GM23338 (cell line): ENCODE measurements at regions not wholly inside any gene's neighbourhood (a gene's known extent, or its start where the extent isn't known, plus 50 kb on each side); places are given as distances from the start of the nearest gene placed in this dataset.

Experiments used
- ATAC-seq: fragments of 200-7000 bp; cut with Tn5 transposase; 3 replicates; pipeline ENCODE4 v1.9.1; 2020
- DNase-seq: peaks from one replicate; pipeline ENCODE4 v3.0.0-alpha.2; 2015; ENCODE audit warnings: low spot score
- H2AFZ ChIP-seq: fragments of 200-600 bp; sonication (generic); 2 replicates; pipeline ENCODE4 v1.8.0; 2016; ENCODE audit warnings: antibody characterized with exemption, mild to moderate bottlenecking, moderate library complexity
- H3F3A ChIP-seq: fragments of 200-600 bp; sonication (generic); replicated peaks from 2 replicates; pipeline ENCODE4 v1.8.0; 2017; ENCODE audit warnings: antibody characterized with exemption, mixed run types, low read depth
- H3K27ac ChIP-seq: fragments of 200-600 bp; sonication (generic); 2 replicates; pipeline ENCODE4 v1.6.1; 2016; ENCODE audit warnings: low read depth
- H3K27me3 ChIP-seq: fragments of 200-600 bp; sonication (generic); 2 replicates; pipeline ENCODE4 v1.8.0; 2016; ENCODE audit warnings: mild to moderate bottlenecking, mixed run types, moderate library complexity; ENCODE audit not compliant: insufficient read depth
- H3K36me3 ChIP-seq: fragments of 200-600 bp; sonication (generic); 2 replicates; pipeline ENCODE4 v1.8.0; 2016; ENCODE audit warnings: mild to moderate bottlenecking; ENCODE audit not compliant: insufficient read depth
- H3K4me1 ChIP-seq: fragments of 200-600 bp; sonication (generic); 2 replicates; pipeline ENCODE4 v1.8.0; 2016; ENCODE audit warnings: mild to moderate bottlenecking, moderate library complexity; ENCODE audit not compliant: insufficient read depth
- H3K4me2 ChIP-seq: fragments of 200-600 bp; sonication (generic); 2 replicates; pipeline ENCODE4 v1.7.1; 2017; ENCODE audit warnings: mixed run types
- H3K4me3 ChIP-seq: fragments of 200-600 bp; sonication (generic); 2 replicates; pipeline ENCODE4 v1.6.1; 2016; ENCODE audit warnings: mixed run types
- H3K79me2 ChIP-seq: fragments of 200-600 bp; sonication (generic); replicated peaks from 2 replicates; pipeline ENCODE4 v1.8.0; 2017; ENCODE audit warnings: mild to moderate bottlenecking; ENCODE audit not compliant: insufficient read depth
- H3K9me2 ChIP-seq: fragments of 200-600 bp; sonication (generic); 2 replicates; pipeline ENCODE4 v1.8.0; 2017; ENCODE audit not compliant: insufficient read depth
- H4K20me1 ChIP-seq: fragments of 200-600 bp; sonication (generic); replicated peaks from 2 replicates; pipeline ENCODE4 v1.8.0; 2017; ENCODE audit warnings: mild to moderate bottlenecking; ENCODE audit not compliant: insufficient read depth
- H3K27ac Mint-ChIP-seq: 2 replicates; pipeline ENCODE4 v1.8.0; 2020; ENCODE audit warnings: inconsistent platforms, mild to moderate bottlenecking, moderate library complexity, mixed read lengths
- H3K27me3 Mint-ChIP-seq: 3 replicates; pipeline ENCODE4 v1.8.0; 2022; ENCODE audit warnings: low read depth, mild to moderate bottlenecking, moderate library complexity, mixed read lengths, inconsistent platforms; ENCODE audit not compliant: insufficient read depth, poor library complexity
- H3K36me3 Mint-ChIP-seq: 3 replicates; pipeline ENCODE4 v1.8.0; 2021; ENCODE audit warnings: low read depth, mild to moderate bottlenecking, inconsistent platforms, moderate library complexity, mixed read lengths
- H3K4me1 Mint-ChIP-seq: 3 replicates; pipeline ENCODE4 v1.8.0; 2020; ENCODE audit warnings: mild to moderate bottlenecking, inconsistent platforms, mixed read lengths
- H3K4me3 Mint-ChIP-seq: 3 replicates; pipeline ENCODE4 v1.8.0; 2021; ENCODE audit warnings: moderate library complexity, mild to moderate bottlenecking, inconsistent platforms, mixed read lengths
- H3K9me3 Mint-ChIP-seq: 3 replicates; pipeline ENCODE4 v1.8.0; 2020; ENCODE audit warnings: moderate library complexity, mild to moderate bottlenecking, inconsistent platforms, mixed read lengths
- CREB1 ChIP-seq: fragments of 250-450 bp; sonication (Bioruptor Pico); IDR thresholded peaks from 2 replicates; pipeline ENCODE4 v1.5.0; 2020; ENCODE audit warnings: low read depth, mild to moderate bottlenecking, moderate library complexity
- CTCF ChIP-seq, 2 experiments: fragments of 200-600 bp in 1 of 2; sonication (generic) in 1 of 2; conservative IDR thresholded peaks; 2 replicates each; pipeline versions ENCODE4 v1.5.1 to v1.6.1; 2016 to 2017; ENCODE audit warnings: antibody characterized with exemption in 2 of 2, low read depth in 2 of 2, mild to moderate bottlenecking in 2 of 2, moderate library complexity in 1 of 2
- EZH2 ChIP-seq: fragments of 200-600 bp; sonication (generic); IDR thresholded peaks from one replicate; pipeline ENCODE4 v1.8.0; 2017; ENCODE audit warnings: antibody characterized with exemption, mild to moderate bottlenecking, low read depth; ENCODE audit not compliant: unreplicated experiment
- NANOG ChIP-seq: IDR thresholded peaks from 2 replicates; pipeline ENCODE4 v1.6.1; 2016; ENCODE audit warnings: antibody characterized with exemption, borderline replicate concordance
- POLR2AphosphoS5 ChIP-seq: IDR thresholded peaks from 2 replicates; pipeline ENCODE4 v1.6.1; 2016; ENCODE audit warnings: antibody characterized with exemption, low read depth
- REST ChIP-seq: IDR thresholded peaks from one replicate; pipeline ENCODE4 v1.6.1; 2018; ENCODE audit warnings: antibody characterized with exemption; ENCODE audit not compliant: unreplicated experiment
- STAT1 ChIP-seq: IDR thresholded peaks from one replicate; pipeline ENCODE4 v1.6.1; 2016; ENCODE audit warnings: antibody characterized with exemption; ENCODE audit not compliant: unreplicated experiment
- ZNF462 ChIP-seq: fragments of 250-450 bp; sonication (Bioruptor Pico); IDR thresholded peaks from 2 replicates; pipeline ENCODE4 v1.5.0; 2020; ENCODE audit warnings: mild to moderate bottlenecking, moderate library complexity

GRCh38 chr2:56015711-56016115 lies 92.1 kb upstream of the EFEMP1 start (continued):
- no peak for TF ChIP-seq ZNF462
- no peak for TF ChIP-seq POLR2AphosphoS5

- H2AFZ ChIP-seq = no peak overlapping the region
- H3K4me2 ChIP-seq = no peak overlapping the region
- ATAC-seq (no peak), DNase-seq (no peak)
- no peak for TF ChIP-seq NANOG
- TF ChIP-seq CTCF (conservative IDR thresholded peaks at IDR 0.05; ENCODE audit: low read depth in 2 of 2) = no peak
- no peak for TF ChIP-seq REST
- TF ChIP-seq EZH2 = no peak
- TF ChIP-seq STAT1 = no peak
- no peak for TF ChIP-seq CREB1 (CRISPR knock-in tag)
- no peaks in the 10 kb centered on the region for H3K4me1 ChIP-seq
- no peaks in the 10 kb centered on the region for H4K20me1 ChIP-seq
- no peak overlapping the region for H3K27ac Mint-ChIP-seq
- peaks cover 16% of the 10 kb centered on the region; the same call in 2 of the 3 replicates for H3K4me1 Mint-ChIP-seq
- H3K36me3 ChIP-seq = no peaks in the 10 kb centered on the region
- no peaks in the 10 kb centered on the region for H3F3A ChIP-seq
- H3K27me3 Mint-ChIP-seq = no peaks in the 10 kb centered on the region
- no peak overlapping the region for H3K4me3 Mint-ChIP-seq
- H3K9me3 Mint-ChIP-seq = no peaks in the 10 kb centered on the region
- H3K27me3 ChIP-seq = no peaks in the 10 kb centered on the region
- H3K27ac ChIP-seq = no peak overlapping the region
- H3K79me2 ChIP-seq = no peaks in the 10 kb centered on the region
- no peaks in the 10 kb centered on the region for H3K36me3 Mint-ChIP-seq
- H3K9me2 ChIP-seq = no peaks in the 10 kb centered on the region
- no peak overlapping the region for H3K4me3 ChIP-seq
Measured at GRCh38 chr2:56017784-56018183, 94.2 kb upstream of the EFEMP1 start.
